HCT116 (cell line): ENCODE measurements at regions not wholly inside any gene's neighbourhood (a gene's known extent, or its start where the extent isn't known, plus 50 kb on each side); places are given as distances from the start of the nearest gene placed in this dataset.

Source experiments
- ATAC-seq: fragments of 200-7000 bp; cut with Tn5 transposase; 2 replicates; pipeline ENCODE4 v1.9.1; 2020; ENCODE audit warnings: mild to moderate bottlenecking, moderate library complexity
- BruUV-seq: library from RNA; stranded (reverse); fragments of 400-500 nt; replicated peaks from 2 replicates; lab custom pipeline; 2021; lab: Mats Ljungman, UMichigan
- CTCF ChIA-PET: fragments of 300-600 bp; sonication (Branson Sonifier 250); formaldehyde crosslinking; loops from one replicate; lab custom pipeline; 2021; ENCODE audit warnings: antibody characterized with exemption; lab: Charles Lee
- POLR2A ChIA-PET: fragments of 300-600, 350-600 bp; sonication (Branson Sonifier 250); formaldehyde crosslinking; loops from one replicate; lab custom pipeline; 2021; ENCODE audit warnings: antibody characterized with exemption; lab: Charles Lee
- RAD21 ChIA-PET, 2 experiments: fragments of 300-600 bp; sonication (Branson Sonifier 250); formaldehyde crosslinking; loops; one replicate each; lab custom pipeline; 2023; ENCODE audit warnings: low total read pairs in 2 of 2; ENCODE audit not compliant: uncharacterized antibody in 2 of 2, unreplicated experiment in 2 of 2, low non-redundant PET in 1 of 2; lab: Charles Lee
- DNase-seq: peaks from one replicate; pipeline ENCODE4 v3.0.0-alpha.2; 2010; ENCODE audit warnings: low read depth, low spot score
- H2AFZ ChIP-seq: fragments of 200-600 bp; shearing (Covaris generic), sonication (generic); 2 replicates; pipeline ENCODE4 v1.6.1; 2017; ENCODE audit warnings: low read depth, mixed run types, mixed read lengths, antibody characterized with exemption, low read length; ENCODE audit not compliant: poor library complexity, severe bottlenecking
- H3K27ac ChIP-seq: 2 replicates; pipeline ENCODE4 v1.5.1; 2012; ENCODE audit warnings: low read depth, low read length
- H3K27me3 ChIP-seq: fragments of 200-600 bp; sonication (generic); 2 replicates; pipeline ENCODE4 v1.6.1; 2016; ENCODE audit warnings: mixed run types, low read length, mixed read lengths; ENCODE audit not compliant: insufficient read depth
- H3K36me3 ChIP-seq, 2 experiments: fragments of 200-500 bp in 1 of 2; fragments of 200-600 bp in 1 of 2; sonication (Bioruptor generic) in 1 of 2; sonication (generic) in 1 of 2; 2 replicates each; pipeline versions ENCODE4 v1.5.1 to v1.6.1; 2014 to 2016; ENCODE audit warnings: low read length in 2 of 2, inconsistent platforms in 1 of 2, mixed read lengths in 1 of 2, mixed run types in 1 of 2; ENCODE audit not compliant: insufficient read depth in 2 of 2, control insufficient read depth in 1 of 2
- H3K4me1 ChIP-seq, 2 experiments: fragments of 200-600 bp in 1 of 2; sonication (generic) in 1 of 2; 2 replicates each; pipeline versions ENCODE4 v1.5.1 to v1.6.1; 2012 to 2017; ENCODE audit warnings: low read length in 2 of 2, inconsistent platforms in 1 of 2, mild to moderate bottlenecking in 1 of 2, mixed read lengths in 1 of 2, mixed run types in 1 of 2, moderate library complexity in 1 of 2; ENCODE audit not compliant: insufficient read depth in 2 of 2, control insufficient read depth in 1 of 2
- H3K4me2 ChIP-seq: fragments of 200-600 bp; sonication (generic); 2 replicates; pipeline ENCODE4 v1.6.1; 2017; ENCODE audit warnings: mixed run types, low read length, mixed read lengths
- H3K4me3 ChIP-seq, 2 experiments: fragments of 200-600 bp in 1 of 2; sonication (generic) in 1 of 2; replicated peaks in 1 of 2; 2 replicates each; pipeline ENCODE4 v1.5.1; 2011 to 2016; ENCODE audit warnings: low read length in 2 of 2, control low read depth in 1 of 2, low read depth in 1 of 2, mild to moderate bottlenecking in 1 of 2, mixed read lengths in 1 of 2, mixed run types in 1 of 2
- H3K79me2 ChIP-seq: fragments of 200-600 bp; sonication (generic); 2 replicates; pipeline ENCODE4 v1.6.1; 2017; ENCODE audit warnings: mild to moderate bottlenecking, mixed run types, low read length, moderate library complexity, mixed read lengths; ENCODE audit not compliant: insufficient read depth
- H3K9ac ChIP-seq: fragments of 200-600 bp; sonication (generic); 2 replicates; pipeline ENCODE4 v1.6.1; 2016; ENCODE audit warnings: low read length, mixed read lengths
- H3K9me2 ChIP-seq: fragments of 200-600 bp; sonication (generic), shearing (Covaris generic); 2 replicates; pipeline ENCODE4 v1.6.1; 2017; ENCODE audit warnings: mixed run types, mild to moderate bottlenecking, moderate library complexity; ENCODE audit not compliant: insufficient read depth
- H3K9me3 ChIP-seq, 2 experiments: fragments of 200-500 bp in 1 of 2; fragments of 200-600 bp in 1 of 2; sonication (Bioruptor generic) in 1 of 2; sonication (generic) in 1 of 2; 2 replicates each; pipeline ENCODE4 v1.6.1; 2014 to 2017; ENCODE audit warnings: low read length in 2 of 2, mixed read lengths in 2 of 2, inconsistent platforms in 1 of 2, low read depth in 1 of 2, mild to moderate bottlenecking in 1 of 2, mixed run types in 1 of 2, moderate library complexity in 1 of 2; ENCODE audit not compliant: control insufficient read depth in 1 of 2, insufficient read depth in 1 of 2
- H4K20me1 ChIP-seq: fragments of 200-600 bp; sonication (generic), shearing (Covaris generic); 2 replicates; pipeline ENCODE4 v1.6.1; 2017; ENCODE audit warnings: mixed run types, mild to moderate bottlenecking, moderate library complexity; ENCODE audit not compliant: insufficient read depth
- CBX3 ChIP-seq: IDR thresholded peaks from 2 replicates; pipeline ENCODE4 v1.6.1; 2012; ENCODE audit warnings: low read depth
- CTCF ChIP-seq, 3 experiments: fragments of 200-600 bp in 1 of 3; sonication (generic) in 1 of 3; IDR thresholded peaks in 2 of 3; conservative IDR thresholded peaks in 1 of 3; 2 replicates each; pipeline ENCODE4 v1.5.1; 2012 to 2017; ENCODE audit warnings: low read depth in 2 of 3, low read length in 2 of 3, antibody characterized with exemption in 1 of 3, borderline replicate concordance in 1 of 3, control low read depth in 1 of 3, mild to moderate bottlenecking in 1 of 3, mixed read lengths in 1 of 3, mixed run types in 1 of 3, moderate library complexity in 1 of 3; ENCODE audit not compliant: insufficient read depth in 1 of 3
- EGR1 ChIP-seq: IDR thresholded peaks from 2 replicates; pipeline ENCODE4 v1.6.1; 2012; ENCODE audit warnings: low read depth
- EZH2 ChIP-seq: fragments of 200-600 bp; sonication (generic); IDR thresholded peaks from 2 replicates; pipeline ENCODE4 v1.6.1; 2017; ENCODE audit warnings: antibody characterized with exemption, mixed run types
- EZH2phosphoT487 ChIP-seq: fragments of 200-600 bp; IDR thresholded peaks from 2 replicates; pipeline ENCODE4 v1.6.1; 2018; ENCODE audit warnings: antibody characterized with exemption, borderline replicate concordance
- FOSL1 ChIP-seq: IDR thresholded peaks from 2 replicates; pipeline ENCODE4 v1.6.1; 2012; ENCODE audit warnings: low read depth
- JUND ChIP-seq: IDR thresholded peaks from 2 replicates; pipeline ENCODE4 v1.6.1; 2012
- POLR2AphosphoS5 ChIP-seq: IDR thresholded peaks from 2 replicates; pipeline ENCODE4 v1.6.1; 2011; ENCODE audit warnings: mild to moderate bottlenecking, low read depth, low read length, moderate library complexity
- SIN3A ChIP-seq: IDR thresholded peaks from 2 replicates; pipeline ENCODE4 v1.6.1; 2012; ENCODE audit warnings: low read depth
- TCF7L2 ChIP-seq: IDR thresholded peaks from 2 replicates; pipeline ENCODE4 v1.7.0; 2011; ENCODE audit warnings: borderline replicate concordance, inconsistent platforms; ENCODE audit not compliant: insufficient read depth, insufficient read length; ENCODE audit errors: extremely low read depth
- YY1 ChIP-seq: IDR thresholded peaks from 2 replicates; pipeline ENCODE4 v1.6.1; 2011; ENCODE audit warnings: low read length, low read depth, moderate library complexity, mild to moderate bottlenecking; ENCODE audit not compliant: insufficient replicate concordance; ENCODE audit errors: extremely low read depth
- ZFX ChIP-seq: fragments of 450-650 bp; IDR thresholded peaks from 2 replicates; pipeline ENCODE4 v1.6.1; 2017
- ZNF274 ChIP-seq: fragments of 200-500 bp; sonication (Bioruptor generic); IDR thresholded peaks from 2 replicates; pipeline ENCODE4 v1.6.1; 2014; ENCODE audit warnings: mild to moderate bottlenecking, low read depth, low read length, inconsistent platforms
- intact Hi-C: fragments of 100-400 bp; cut with micrococcal nuclease; formaldehyde crosslinking; loops from 2 replicates; pipeline ENCODE4 v1.10.0; 2022
- TF ChIP-seq, protein P1 (sequence below): IDR thresholded peaks from 2 replicates; pipeline ENCODE4 v1.6.1; 2012; ENCODE audit warnings: low read depth
- TF ChIP-seq, protein P2 (sequence below): IDR thresholded peaks from 2 replicates; pipeline ENCODE4 v1.6.1; 2012
- TF ChIP-seq, protein P3 (sequence below): IDR thresholded peaks from 2 replicates; pipeline ENCODE4 v1.6.1; 2012

- TF ChIP-seq, protein P1, sequence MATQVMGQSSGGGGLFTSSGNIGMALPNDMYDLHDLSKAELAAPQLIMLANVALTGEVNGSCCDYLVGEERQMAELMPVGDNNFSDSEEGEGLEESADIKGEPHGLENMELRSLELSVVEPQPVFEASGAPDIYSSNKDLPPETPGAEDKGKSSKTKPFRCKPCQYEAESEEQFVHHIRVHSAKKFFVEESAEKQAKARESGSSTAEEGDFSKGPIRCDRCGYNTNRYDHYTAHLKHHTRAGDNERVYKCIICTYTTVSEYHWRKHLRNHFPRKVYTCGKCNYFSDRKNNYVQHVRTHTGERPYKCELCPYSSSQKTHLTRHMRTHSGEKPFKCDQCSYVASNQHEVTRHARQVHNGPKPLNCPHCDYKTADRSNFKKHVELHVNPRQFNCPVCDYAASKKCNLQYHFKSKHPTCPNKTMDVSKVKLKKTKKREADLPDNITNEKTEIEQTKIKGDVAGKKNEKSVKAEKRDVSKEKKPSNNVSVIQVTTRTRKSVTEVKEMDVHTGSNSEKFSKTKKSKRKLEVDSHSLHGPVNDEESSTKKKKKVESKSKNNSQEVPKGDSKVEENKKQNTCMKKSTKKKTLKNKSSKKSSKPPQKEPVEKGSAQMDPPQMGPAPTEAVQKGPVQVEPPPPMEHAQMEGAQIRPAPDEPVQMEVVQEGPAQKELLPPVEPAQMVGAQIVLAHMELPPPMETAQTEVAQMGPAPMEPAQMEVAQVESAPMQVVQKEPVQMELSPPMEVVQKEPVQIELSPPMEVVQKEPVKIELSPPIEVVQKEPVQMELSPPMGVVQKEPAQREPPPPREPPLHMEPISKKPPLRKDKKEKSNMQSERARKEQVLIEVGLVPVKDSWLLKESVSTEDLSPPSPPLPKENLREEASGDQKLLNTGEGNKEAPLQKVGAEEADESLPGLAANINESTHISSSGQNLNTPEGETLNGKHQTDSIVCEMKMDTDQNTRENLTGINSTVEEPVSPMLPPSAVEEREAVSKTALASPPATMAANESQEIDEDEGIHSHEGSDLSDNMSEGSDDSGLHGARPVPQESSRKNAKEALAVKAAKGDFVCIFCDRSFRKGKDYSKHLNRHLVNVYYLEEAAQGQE: no peak
- TF ChIP-seq ZFX (no peak), TCF7L2 (no peak), SIN3A (no peak), CTCF (IDR thresholded peaks at IDR 0.05 in 2 of 3, conservative IDR thresholded peaks at IDR 0.05 in 1 of 3; ENCODE audit: borderline replicate concordance in 1 of 3, insufficient read depth in 1 of 3, low read depth in 2 of 3, low read length in 2 of 3) (no peak), EZH2 (no peak)
- TF ChIP-seq, all 23 proteins: peak for 0
Measured at GRCh38 chr18:28439870-28440269, 262.9 kb upstream of the CDH2 start (continued).

GRCh38 chr18:28438381-28438780 is 261.5 kb upstream of the CDH2 start:
- POLR2A ChIA-PET: no interaction called here
- intact Hi-C loops: no loop called here
- no peaks in the 10 kb centered on the region for H3K36me3 ChIP-seq
- H3K79me2 ChIP-seq: no peaks in the 10 kb centered on the region
- RAD21 ChIA-PET: no interaction called here
- no peaks in the 10 kb centered on the region for H3K4me1 ChIP-seq
- no peak for TF ChIP-seq CBX3
- TF ChIP-seq CTCF (IDR thresholded peaks at IDR 0.05 in 2 of 3, conservative IDR thresholded peaks at IDR 0.05 in 1 of 3; ENCODE audit: borderline replicate concordance in 1 of 3, insufficient read depth in 1 of 3, low read depth in 2 of 3, low read length in 2 of 3): no peak
- TF ChIP-seq POLR2AphosphoS5: no peak
- TF ChIP-seq JUND: no peak
- no peak for TF ChIP-seq EGR1
- TF ChIP-seq, protein P2, sequence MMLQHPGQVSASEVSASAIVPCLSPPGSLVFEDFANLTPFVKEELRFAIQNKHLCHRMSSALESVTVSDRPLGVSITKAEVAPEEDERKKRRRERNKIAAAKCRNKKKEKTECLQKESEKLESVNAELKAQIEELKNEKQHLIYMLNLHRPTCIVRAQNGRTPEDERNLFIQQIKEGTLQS: no peak
- TF ChIP-seq YY1: no peak
- TF ChIP-seq ZNF274: no peak
- no peak for TF ChIP-seq EZH2phosphoT487
- TF ChIP-seq, protein P3, sequence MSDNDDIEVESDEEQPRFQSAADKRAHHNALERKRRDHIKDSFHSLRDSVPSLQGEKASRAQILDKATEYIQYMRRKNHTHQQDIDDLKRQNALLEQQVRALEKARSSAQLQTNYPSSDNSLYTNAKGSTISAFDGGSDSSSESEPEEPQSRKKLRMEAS: no peak
- no peak for TF ChIP-seq ZFX
- TF ChIP-seq FOSL1: no peak
- no peak for TF ChIP-seq SIN3A
- no peak for TF ChIP-seq TCF7L2
- no peak overlapping the region for H3K27ac ChIP-seq
- CTCF ChIA-PET: no interaction called here
- no peaks in the 10 kb centered on the region for H3K9me2 ChIP-seq
- H3K27me3 ChIP-seq: no peaks in the 10 kb centered on the region
- no peak overlapping the region for H3K9ac ChIP-seq
- no peak for DNase-seq
- no peak for ATAC-seq
- H3K4me3 ChIP-seq: no peak overlapping the region
- H3K4me2 ChIP-seq: no peak overlapping the region
- H3K9me3 ChIP-seq: no peaks in the 10 kb centered on the region
- no TSS peak for BruUV-seq
- no peak overlapping the region for H2AFZ ChIP-seq
- no peaks in the 10 kb centered on the region for H4K20me1 ChIP-seq
